ENCODE measurements at regions not wholly inside any gene's neighbourhood (a gene's known extent, or its start where the extent isn't known, plus 50 kb on each side); places are given as distances from the start of the nearest gene placed in this dataset.

DNA sequence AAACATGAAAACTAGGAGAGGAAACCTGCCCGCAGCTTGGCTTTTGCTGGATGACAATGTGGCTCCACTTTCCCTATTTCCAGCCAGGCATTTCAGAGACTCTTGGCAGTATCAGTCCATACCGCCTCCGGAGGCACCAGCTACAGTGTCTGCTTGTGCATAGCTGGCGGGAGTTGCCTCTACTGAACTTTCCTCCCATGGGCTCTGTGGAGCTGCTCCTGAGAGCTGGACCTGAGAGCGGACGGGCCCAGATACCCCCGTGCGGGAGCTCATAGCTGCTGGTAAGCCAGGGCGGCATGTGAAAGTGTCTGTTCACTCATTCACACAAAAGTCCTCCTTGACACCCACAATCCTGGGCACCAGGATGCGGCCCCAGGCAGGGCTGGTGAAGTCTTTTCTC is 130.3 kb upstream of the PMEPA1 start:
- TF ChIP-seq, protein P1, sequence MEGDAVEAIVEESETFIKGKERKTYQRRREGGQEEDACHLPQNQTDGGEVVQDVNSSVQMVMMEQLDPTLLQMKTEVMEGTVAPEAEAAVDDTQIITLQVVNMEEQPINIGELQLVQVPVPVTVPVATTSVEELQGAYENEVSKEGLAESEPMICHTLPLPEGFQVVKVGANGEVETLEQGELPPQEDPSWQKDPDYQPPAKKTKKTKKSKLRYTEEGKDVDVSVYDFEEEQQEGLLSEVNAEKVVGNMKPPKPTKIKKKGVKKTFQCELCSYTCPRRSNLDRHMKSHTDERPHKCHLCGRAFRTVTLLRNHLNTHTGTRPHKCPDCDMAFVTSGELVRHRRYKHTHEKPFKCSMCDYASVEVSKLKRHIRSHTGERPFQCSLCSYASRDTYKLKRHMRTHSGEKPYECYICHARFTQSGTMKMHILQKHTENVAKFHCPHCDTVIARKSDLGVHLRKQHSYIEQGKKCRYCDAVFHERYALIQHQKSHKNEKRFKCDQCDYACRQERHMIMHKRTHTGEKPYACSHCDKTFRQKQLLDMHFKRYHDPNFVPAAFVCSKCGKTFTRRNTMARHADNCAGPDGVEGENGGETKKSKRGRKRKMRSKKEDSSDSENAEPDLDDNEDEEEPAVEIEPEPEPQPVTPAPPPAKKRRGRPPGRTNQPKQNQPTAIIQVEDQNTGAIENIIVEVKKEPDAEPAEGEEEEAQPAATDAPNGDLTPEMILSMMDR (IDR thresholded peaks at IDR 0.05) = no peak
- TF ChIP-seq POLR2AphosphoS5 (IDR thresholded peaks at IDR 0.05) (no peak), POLR2A (IDR thresholded peaks at IDR 0.05) (no peak)

All from breast epithelium (tissue), 3 donors.